ENCODE measurements at regions not wholly inside any gene's neighbourhood (a gene's known extent, or its start where the extent isn't known, plus 50 kb on each side); places are given as distances from the start of the nearest gene placed in this dataset.
"Not testable (repeated sequence)": the region's sequence is repeated elsewhere in the genome, so short reads cannot be mapped to it uniquely, and the experiment has no call there.

DNA sequence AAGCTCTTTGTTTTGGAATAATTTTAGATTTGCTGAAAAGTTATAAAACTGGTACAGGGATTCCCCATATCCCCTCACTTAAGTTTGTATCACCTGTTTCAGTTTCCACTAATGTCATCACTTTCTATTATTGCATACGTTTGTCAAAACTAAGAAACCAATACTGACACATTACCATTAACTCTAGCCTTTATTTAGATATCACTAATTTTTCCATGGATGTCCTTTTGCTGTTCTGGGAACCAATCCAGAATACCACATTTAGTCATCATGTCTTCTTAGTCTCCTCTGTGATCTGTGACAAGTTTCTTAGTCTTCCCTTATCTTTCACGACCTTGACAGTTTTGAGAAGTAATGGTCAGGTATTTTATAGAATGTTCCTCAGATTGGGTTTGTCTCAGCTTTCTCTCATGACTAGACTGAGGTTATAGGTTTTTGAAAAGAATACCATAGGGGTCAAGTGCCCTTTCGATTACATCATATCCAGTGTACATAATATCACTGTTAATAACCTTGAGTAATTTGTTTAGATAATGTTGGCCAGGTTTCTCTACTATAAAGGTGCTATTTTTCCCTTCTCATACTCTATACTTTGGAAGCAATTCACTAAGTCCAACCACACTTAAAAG, 51.9 kb upstream of the NMUR2 start:
- no peak for DNase-seq

GRCh38 chr5:152462021-152462721, 57.1 kb upstream of the NMUR2 start:
- no peak for DNase-seq

DNA sequence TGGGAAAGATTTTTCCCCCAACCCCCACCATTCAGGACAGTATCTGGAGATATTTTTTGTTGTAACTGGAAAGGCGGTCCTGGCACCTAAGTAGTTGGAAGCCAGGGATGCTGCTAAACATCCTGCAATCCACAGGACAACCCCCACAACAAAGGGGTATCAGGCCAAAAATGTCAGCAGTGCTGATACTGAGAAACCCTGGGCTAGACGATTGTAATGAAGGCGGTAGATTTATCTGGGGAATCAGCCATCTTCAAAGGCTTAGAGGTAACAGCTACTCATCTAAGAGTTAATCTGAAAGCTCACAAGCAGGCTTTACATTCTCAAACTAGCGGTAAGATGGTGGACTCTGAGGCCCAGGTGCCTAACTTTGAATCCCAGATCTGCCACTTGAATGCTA, 59.0 kb upstream of the NMUR2 start:
- no peak for DNase-seq

GRCh38 chr5:152465140-152465539, 60.1 kb upstream of the NMUR2 start:
- no peak for DNase-seq

GRCh38 chr5:152466085-152466745, 61.1 kb upstream of the NMUR2 start:
- no peak for DNase-seq

GRCh38 chr5:152470167-152470566, 65.1 kb upstream of the NMUR2 start:
- DNase-seq = no peak

GRCh38 chr5:152472083-152472482, 67.0 kb upstream of the NMUR2 start:
- DNase-seq = no peak

GRCh38 chr5:152474961-152475360, 69.9 kb upstream of the NMUR2 start:
- DNase-seq = no peak

- DNase-seq = no peak
Observed at GRCh38 chr5:152477536-152477935, 72.5 kb upstream of the NMUR2 start.

- DNase-seq = not testable (repeated sequence)
Observed at GRCh38 chr5:152479866-152480265, 74.8 kb upstream of the NMUR2 start.

- DNase-seq = not testable (repeated sequence)
Observed at GRCh38 chr5:152480677-152481076, 75.6 kb upstream of the NMUR2 start.

DNA sequence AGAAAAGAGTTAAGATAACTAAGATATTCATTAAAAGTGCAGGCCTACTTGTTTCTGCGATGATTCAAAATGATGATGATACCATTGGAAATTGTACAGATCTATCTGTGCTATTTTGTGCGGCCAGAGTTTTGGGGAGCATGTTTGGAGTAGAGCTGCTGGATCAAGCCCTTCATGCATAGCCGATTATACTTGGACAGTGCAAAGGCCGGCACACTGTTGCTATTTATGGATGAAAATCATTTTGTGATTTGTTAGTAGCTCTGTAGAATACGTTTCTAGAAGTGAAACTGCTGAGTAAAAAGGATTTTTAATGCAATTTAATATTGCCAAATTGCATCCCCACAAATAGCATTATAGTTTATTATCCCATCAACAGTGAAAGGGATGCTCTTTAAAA, 82.1 kb upstream of the NMUR2 start:
- DNase-seq = no peak

- no peak for DNase-seq
Observed at GRCh38 chr5:152488869-152489268, 83.8 kb upstream of the NMUR2 start.

DNA sequence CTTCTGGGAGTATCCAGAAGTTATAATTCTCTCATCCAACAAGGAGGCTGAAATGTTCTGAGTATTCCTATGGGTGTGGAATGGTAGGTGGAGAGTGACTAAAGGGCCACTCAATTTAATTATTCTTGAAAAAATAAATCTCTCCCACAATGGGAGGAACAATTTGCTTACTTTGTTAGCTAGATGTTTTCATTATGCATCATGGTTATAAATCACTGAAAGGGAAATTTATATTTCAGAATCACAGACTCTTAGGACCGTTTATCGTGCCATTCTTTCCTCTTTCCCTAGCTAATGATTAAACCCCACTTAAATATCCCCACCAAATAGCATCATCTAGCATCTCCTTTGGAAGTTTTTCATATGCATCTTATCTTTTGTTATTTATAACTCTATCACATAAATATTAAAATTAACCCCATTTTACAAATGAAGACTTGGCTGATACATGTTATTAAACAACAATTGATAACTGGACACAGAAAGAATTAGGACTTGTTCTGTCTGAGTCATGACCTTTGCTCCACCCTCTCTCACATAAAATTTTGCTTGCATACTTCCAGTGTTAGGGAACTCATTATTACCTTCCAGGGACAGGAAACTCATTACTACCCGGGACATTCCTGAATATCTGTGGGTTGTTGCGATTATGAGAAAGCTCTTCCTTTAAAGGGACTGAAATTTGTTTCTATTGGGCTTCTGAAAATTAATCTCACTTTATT, 94.9 kb upstream of the NMUR2 start:
- DNase-seq = no peak

GRCh38 chr5:152501294-152501693, 96.2 kb upstream of the NMUR2 start:
- no peak for DNase-seq

DNA sequence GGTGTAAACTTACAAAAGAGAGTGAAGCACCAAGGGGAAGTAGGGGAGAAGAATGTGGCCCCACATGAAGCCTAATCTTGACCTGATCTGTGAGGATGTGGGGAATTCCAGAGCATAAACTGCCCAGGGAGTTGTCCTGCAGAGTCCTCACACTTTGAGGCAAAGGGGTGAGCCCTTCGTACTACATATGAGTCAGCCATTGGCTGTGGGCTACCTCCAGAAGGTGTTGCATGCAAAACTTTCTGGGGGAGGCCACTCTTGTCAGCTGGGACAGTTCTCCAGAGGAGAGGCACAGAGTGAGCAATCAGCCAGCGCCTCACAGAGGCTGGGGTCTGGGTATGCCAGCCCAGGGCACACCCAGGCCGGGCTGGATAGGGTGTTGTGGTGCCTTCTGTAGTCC, 98.1 kb upstream of the NMUR2 start:
- no peak for DNase-seq

DNA sequence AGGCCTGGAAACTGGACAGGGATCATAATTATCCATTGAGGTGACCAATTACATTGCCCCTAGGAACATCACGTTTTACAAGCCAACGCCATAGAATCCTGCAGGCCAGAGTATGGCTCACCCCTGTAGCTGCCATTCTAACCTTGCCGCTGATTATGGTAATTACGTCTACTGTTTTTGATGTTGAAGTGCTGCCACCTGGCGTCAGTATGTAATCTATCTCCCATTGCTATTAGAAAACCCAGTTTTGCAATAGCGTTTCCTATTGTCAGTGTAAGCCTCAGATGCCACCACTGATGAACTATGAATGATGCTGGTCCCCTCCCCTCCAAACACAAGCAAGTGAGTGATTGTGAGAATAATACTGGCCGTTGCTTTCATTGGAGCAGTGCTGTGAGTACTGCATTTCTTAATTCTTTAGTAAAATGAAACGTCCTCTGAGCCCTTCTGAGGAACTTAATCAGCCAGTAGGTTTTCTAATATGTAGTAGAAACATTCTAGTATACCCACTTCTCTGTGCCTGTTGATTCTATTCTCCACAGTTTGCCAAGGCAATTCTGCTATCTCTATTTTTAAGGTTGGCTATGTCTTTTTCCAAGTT, 100.5 kb upstream of the NMUR2 start:
- peak; percentile 33 for DNase-seq

- no peak for DNase-seq
Observed at GRCh38 chr5:152511120-152511519, 106.0 kb upstream of the NMUR2 start.

DNA sequence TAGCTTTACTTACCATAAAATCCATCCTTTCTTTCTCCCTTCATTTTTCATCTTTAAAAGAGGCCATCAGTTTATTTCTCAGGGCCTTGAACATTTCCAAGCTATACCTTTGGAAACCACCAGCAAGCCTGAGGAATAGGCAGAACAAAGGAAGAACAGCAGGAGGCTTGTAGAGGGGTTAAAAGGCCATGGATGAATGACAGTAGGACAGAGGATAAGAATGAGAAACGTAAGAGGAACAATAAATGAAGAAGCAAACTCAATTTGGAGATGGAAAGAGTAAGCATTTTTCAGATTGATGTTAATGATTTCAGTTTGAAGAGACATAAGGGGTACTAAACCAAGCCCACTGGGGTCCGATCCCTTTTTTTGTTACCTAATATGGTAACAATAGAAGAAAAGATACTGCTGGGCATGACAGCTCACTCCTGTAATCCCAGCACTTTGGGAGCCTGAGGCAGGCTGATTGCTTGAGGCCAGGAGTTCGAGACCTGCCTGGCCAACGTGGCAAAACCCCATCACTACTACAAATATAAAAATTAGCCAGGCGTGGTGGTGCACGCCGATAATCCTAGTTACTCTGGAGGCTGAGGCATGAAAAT, 106.6 kb upstream of the NMUR2 start:
- DNase-seq = no peak

DNA sequence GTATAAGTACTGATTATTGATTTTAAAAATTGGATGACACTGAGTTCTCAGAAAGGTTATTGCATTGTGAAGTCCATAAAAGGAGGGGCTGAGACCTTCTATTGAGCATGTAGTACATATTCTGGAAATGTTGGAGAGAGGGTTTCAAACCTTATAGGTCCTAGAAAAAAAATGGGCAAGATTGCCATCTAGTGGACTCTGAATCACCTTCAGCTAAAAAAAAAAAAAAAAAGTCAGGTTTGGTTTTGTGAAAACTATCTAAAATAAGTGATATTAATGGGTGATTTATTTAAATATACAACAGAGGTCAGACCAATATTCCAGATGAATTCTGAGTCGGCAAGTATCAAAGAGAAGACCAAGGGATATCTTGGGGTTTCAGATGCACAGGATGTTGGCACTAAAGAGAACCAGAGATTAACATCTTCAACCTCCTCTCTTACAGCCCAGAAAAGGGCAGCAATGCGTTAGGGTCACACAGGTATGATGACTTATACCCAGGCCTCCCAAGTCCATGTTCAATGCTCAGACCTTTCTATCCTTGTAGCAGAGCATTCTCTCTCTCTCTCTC, 109.8 kb upstream of the NMUR2 start:
- DNase-seq = no peak

GRCh38 chr5:152523964-152524363, 118.9 kb upstream of the NMUR2 start:
- no peak for DNase-seq

DNA sequence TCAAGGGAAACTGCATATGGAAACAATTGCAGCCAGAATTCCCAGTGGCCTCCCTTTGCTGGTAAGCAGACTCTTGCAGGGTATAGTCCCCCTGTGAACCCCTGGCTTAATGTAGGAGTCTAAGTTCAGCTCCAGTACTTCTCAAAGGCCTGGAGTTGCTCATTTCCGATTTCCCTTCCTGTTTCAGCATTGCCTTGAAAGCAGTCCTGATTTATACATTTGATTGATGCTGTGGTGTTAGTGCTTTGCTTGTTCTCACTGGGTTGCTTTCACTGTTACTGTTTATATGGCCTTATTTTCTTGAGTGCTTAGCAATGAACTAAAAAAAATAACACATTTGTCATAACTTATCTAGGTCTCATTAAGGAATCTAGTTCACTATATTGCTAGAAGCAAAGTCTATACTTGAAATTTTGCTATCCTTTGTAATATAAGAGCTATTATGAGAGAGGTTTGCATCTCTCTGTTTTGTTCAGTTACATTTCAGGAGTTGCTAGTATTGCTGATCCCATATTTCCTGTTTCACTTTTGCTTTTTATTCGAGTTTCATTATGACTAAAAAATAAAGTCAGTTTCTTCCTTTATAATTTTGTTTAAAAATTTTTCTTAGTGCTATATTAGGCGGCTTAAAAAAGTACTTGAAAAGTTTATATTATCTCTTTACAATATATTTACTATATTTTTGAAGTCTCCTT, 122.4 kb upstream of the NMUR2 start:
- DNase-seq = no peak

All from stimulated activated CD4-positive, alpha-beta T cell treated with anti-CD3 and anti-CD28 coated beads, Interleukin-1b, Interleukin-23, amount 100 ng/mL, for 48 hours (primary cell).